ENCODE measurements at regions not wholly inside any gene's neighbourhood (a gene's known extent, or its start where the extent isn't known, plus 50 kb on each side); places are given as distances from the start of the nearest gene placed in this dataset.
A peak's percentile ranks its signal among the peaks of the same experiment; 100 is the strongest.

GRCh38 chr4:139611391-139611790, 54.2 kb upstream of the MGST2 start:
- no peaks in the 10 kb centered on the region for H3K4me1 ChIP-seq (ENCODE audit: control insufficient read depth in 1 of 2, insufficient read depth in 2 of 2, low read length in 2 of 2)

GRCh38 chr4:139609647-139610046, 53.6 kb upstream of the SETD7 start:
- Histone ChIP-seq H3K27ac (ENCODE audit: low read length) (no peak overlapping the region), H3K36me3 (ENCODE audit: control insufficient read depth in 1 of 2, insufficient read depth in 2 of 2, low read length in 2 of 2) (no peaks in the 10 kb centered on the region), H3K4me1 (ENCODE audit: control insufficient read depth in 1 of 2, insufficient read depth in 2 of 2, low read length in 2 of 2) (no peaks in the 10 kb centered on the region), H3K4me3 (ENCODE audit: low read depth in 1 of 2, low read length in 2 of 2) (no peak overlapping the region), H3K27me3 (ENCODE audit: low read depth, low read length) (no peaks in the 10 kb centered on the region), H3K9me3 (ENCODE audit: control insufficient read depth in 1 of 2, low read length in 2 of 2) (no peaks in the 10 kb centered on the region)

More at GRCh38 chr4:139611391-139611790, 54.2 kb upstream of the MGST2 start:
- Histone ChIP-seq H3K27me3 (ENCODE audit: low read depth, low read length) (no peaks in the 10 kb centered on the region), H3K27ac (ENCODE audit: low read length) (no peak overlapping the region), H3K36me3 (ENCODE audit: control insufficient read depth in 1 of 2, insufficient read depth in 2 of 2, low read length in 2 of 2) (no peaks in the 10 kb centered on the region), H3K4me3 (ENCODE audit: low read depth in 1 of 2, low read length in 2 of 2) (no peak overlapping the region), H3K9me3 (ENCODE audit: control insufficient read depth in 1 of 2, low read length in 2 of 2) (no peaks in the 10 kb centered on the region)

DNA sequence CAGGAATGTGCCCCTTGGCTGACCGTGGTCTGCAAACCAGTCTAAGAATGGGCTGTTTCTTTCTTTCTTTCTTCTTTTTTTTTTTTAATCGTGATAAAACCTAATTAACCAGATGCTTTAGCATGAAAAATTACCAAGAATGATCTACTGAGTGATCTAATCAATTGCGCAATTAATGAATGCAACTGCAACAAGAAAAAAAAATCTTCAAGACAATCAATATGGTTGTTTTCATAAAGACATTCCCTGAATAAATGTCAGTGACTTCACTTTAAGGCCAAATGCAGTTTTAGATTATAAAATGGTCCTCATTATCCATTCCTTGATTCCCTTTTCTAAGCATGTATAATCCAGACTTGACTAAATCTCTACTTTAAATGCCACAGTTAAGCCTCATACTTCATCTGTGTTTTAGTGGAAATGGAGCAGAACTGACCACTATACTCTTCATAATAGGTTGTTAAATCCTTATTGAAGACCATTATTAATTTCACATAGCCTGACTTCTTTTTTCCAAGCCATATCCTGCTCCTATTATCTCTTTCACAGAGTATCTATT, 51.6 kb upstream of the SETD7 start:
- H3K4me1 ChIP-seq (ENCODE audit: control insufficient read depth in 1 of 2, insufficient read depth in 2 of 2, low read length in 2 of 2) = no peaks in the 10 kb centered on the region
- no peak overlapping the region for H3K4me3 ChIP-seq (ENCODE audit: low read depth in 1 of 2, low read length in 2 of 2)
- H3K36me3 ChIP-seq (ENCODE audit: control insufficient read depth in 1 of 2, insufficient read depth in 2 of 2, low read length in 2 of 2) = no peaks in the 10 kb centered on the region
- no peaks in the 10 kb centered on the region for H3K9me3 ChIP-seq (ENCODE audit: control insufficient read depth in 1 of 2, low read length in 2 of 2)
- H3K27ac ChIP-seq (ENCODE audit: low read length) = no peak overlapping the region
- no peaks in the 10 kb centered on the region for H3K27me3 ChIP-seq (ENCODE audit: low read depth, low read length)

- Histone ChIP-seq H3K4me3 (ENCODE audit: low read depth in 1 of 2, low read length in 2 of 2) (peak overlapping the region in 1 of 2 donors; percentile 26), H3K27me3 (ENCODE audit: low read depth, low read length) (no peaks in the 10 kb centered on the region), H3K9me3 (ENCODE audit: control insufficient read depth in 1 of 2, low read length in 2 of 2) (no peaks in the 10 kb centered on the region), H3K36me3 (ENCODE audit: control insufficient read depth in 1 of 2, insufficient read depth in 2 of 2, low read length in 2 of 2) (no peaks in the 10 kb centered on the region), H3K27ac (ENCODE audit: low read length) (no peak overlapping the region), H3K4me1 (ENCODE audit: control insufficient read depth in 1 of 2, insufficient read depth in 2 of 2, low read length in 2 of 2) (no peaks in the 10 kb centered on the region)
These were observed 50.8 kb upstream of the SETD7 start for GRCh38 chr4:139606579-139607501.

DNA sequence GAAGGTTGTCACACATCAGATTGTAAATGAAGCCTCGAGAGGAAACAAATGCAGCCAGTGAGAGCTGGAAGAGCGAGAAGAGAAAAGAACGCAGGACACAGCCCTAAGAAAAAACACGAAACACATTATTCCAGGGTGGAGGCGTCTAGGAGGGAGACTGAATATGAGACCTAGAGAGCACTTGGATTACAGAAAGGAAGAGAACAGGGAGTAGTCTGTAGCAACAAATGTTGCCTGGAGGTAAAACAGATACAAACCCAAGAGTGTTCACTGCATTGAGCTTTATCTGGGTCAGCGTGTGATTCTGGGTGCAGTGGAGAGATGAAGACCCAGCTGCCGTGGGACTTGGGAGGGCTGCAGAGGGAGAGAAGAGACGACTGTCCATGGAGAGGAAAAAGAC, 50.1 kb upstream of the SETD7 start:
- Histone ChIP-seq H3K36me3 (ENCODE audit: control insufficient read depth in 1 of 2, insufficient read depth in 2 of 2, low read length in 2 of 2) (no peaks in the 10 kb centered on the region), H3K9me3 (ENCODE audit: control insufficient read depth in 1 of 2, low read length in 2 of 2) (no peaks in the 10 kb centered on the region), H3K27me3 (ENCODE audit: low read depth, low read length) (no peaks in the 10 kb centered on the region), H3K27ac (ENCODE audit: low read length) (no peak overlapping the region), H3K4me3 (ENCODE audit: low read depth in 1 of 2, low read length in 2 of 2) (peak overlapping the region in 1 of 2 donors; percentile 26), H3K4me1 (ENCODE audit: control insufficient read depth in 1 of 2, insufficient read depth in 2 of 2, low read length in 2 of 2) (no peaks in the 10 kb centered on the region)
